ENCODE measurements at regions not wholly inside any gene's neighbourhood (a gene's known extent, or its start where the extent isn't known, plus 50 kb on each side); places are given as distances from the start of the nearest gene placed in this dataset.

- DNase-seq = no peak
- Mint-ChIP-seq H3K36me3 (ENCODE audit: low read depth) (no peaks in the 10 kb centered on the region), H3K9me3 (no peaks in the 10 kb centered on the region), H3K4me3 (no peak overlapping the region), H3K27me3 (ENCODE audit: insufficient read depth) (no peaks in the 10 kb centered on the region; the same call in 1 of the 2 replicates), H3K27ac (no peak overlapping the region), H3K4me1 (ENCODE audit: low read depth) (no peaks in the 10 kb centered on the region)
- TF ChIP-seq CTCF (IDR thresholded peaks at IDR 0.05) = no peak
These were observed 737.9 kb upstream of the SLC35B3 start for GRCh38 chr6:9173229-9173628.

DNA sequence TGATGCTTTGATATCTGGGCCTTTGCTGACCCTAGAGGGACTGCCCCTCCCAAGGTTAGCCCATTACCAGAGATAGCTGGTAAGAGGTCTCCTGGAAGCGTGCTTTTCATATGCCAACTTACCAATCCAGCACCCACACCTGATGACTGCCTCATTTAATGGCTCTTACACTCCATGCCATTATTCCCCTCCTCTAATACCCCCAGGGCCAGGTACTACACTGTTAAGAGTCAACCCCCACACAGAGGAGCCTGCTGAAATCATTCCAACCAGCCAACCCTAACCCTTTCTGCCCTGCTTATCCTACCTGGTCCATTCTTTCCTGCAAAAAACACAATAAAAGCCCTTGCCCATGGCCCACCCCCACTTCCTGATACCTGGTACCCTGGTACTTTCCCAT is 736.8 kb upstream of the SLC35B3 start:
- Mint-ChIP-seq H3K27me3 (ENCODE audit: insufficient read depth) (no peaks in the 10 kb centered on the region; the same call in 1 of the 2 replicates), H3K4me1 (ENCODE audit: low read depth) (no peaks in the 10 kb centered on the region), H3K36me3 (ENCODE audit: low read depth) (no peaks in the 10 kb centered on the region), H3K9me3 (no peaks in the 10 kb centered on the region), H3K4me3 (no peak overlapping the region), H3K27ac (no peak overlapping the region)
- DNase-seq = no peak
- TF ChIP-seq CTCF (IDR thresholded peaks at IDR 0.05) = no peak

DNA sequence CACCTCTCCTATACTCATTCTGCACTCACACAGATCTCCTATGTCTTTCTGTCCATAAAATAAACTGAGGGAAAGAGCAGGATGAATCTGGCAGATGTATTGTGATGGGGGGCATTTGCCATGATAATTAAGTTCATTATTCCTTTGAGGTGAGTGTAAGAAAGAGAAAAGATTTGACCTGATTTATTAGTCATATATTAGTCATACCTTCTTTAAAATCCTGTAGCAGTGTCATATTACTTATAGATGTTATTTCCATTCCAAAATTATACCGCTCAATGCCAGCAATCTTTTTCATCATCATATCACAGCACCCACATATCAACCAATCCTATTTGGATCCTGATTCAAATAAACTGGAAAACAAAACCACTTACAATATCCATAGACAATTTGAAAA is 733.3 kb upstream of the SLC35B3 start:
- no peak for TF ChIP-seq CTCF (IDR thresholded peaks at IDR 0.05)
- H3K36me3 Mint-ChIP-seq (ENCODE audit: low read depth) = no peaks in the 10 kb centered on the region
- no peak overlapping the region for H3K4me3 Mint-ChIP-seq
- H3K27me3 Mint-ChIP-seq (ENCODE audit: insufficient read depth) = no peaks in the 10 kb centered on the region; the same call in 1 of the 2 replicates
- DNase-seq = no peak
- H3K9me3 Mint-ChIP-seq = no peaks in the 10 kb centered on the region
- no peak overlapping the region for H3K27ac Mint-ChIP-seq
- no peaks in the 10 kb centered on the region for H3K4me1 Mint-ChIP-seq (ENCODE audit: low read depth)

DNA sequence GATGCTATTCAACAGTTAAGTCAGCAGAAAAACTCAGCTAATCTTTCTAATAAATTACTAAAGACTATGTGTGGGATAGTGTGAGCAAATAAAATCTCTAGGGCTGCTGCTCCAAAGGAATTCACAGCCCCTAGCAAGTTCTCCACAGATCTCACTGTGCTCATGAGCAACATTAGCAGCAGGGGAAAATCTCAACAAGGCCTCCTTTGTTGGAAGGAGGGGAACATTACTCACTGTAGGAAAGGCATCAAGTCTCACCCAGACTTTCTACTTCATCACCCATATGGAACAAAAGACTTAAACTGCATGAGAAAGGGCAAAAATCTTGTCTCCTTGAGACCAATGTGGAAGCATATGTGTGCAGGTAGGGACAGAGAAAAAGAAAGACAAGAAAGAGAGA is 726.4 kb upstream of the SLC35B3 start:
- no peaks in the 10 kb centered on the region for H3K27me3 Mint-ChIP-seq (ENCODE audit: insufficient read depth)
- no peaks in the 10 kb centered on the region for H3K4me1 Mint-ChIP-seq (ENCODE audit: low read depth)
- no peaks in the 10 kb centered on the region for H3K36me3 Mint-ChIP-seq (ENCODE audit: low read depth)
- H3K4me3 Mint-ChIP-seq = no peak overlapping the region
- no peak overlapping the region for H3K27ac Mint-ChIP-seq
- no peaks in the 10 kb centered on the region; the same call in 1 of the 2 replicates for H3K9me3 Mint-ChIP-seq
- no peak for TF ChIP-seq CTCF (IDR thresholded peaks at IDR 0.05)
- no peak for DNase-seq

GRCh38 chr6:9159051-9159450 is 723.7 kb upstream of the SLC35B3 start:
- Mint-ChIP-seq H3K36me3 (ENCODE audit: low read depth) (no peaks in the 10 kb centered on the region), H3K9me3 (no peaks in the 10 kb centered on the region; the same call in 1 of the 2 replicates), H3K4me3 (no peak overlapping the region), H3K4me1 (ENCODE audit: low read depth) (no peaks in the 10 kb centered on the region), H3K27me3 (ENCODE audit: insufficient read depth) (no peaks in the 10 kb centered on the region), H3K27ac (no peak overlapping the region)
- no peak for DNase-seq
- TF ChIP-seq CTCF (IDR thresholded peaks at IDR 0.05) = no peak

DNA sequence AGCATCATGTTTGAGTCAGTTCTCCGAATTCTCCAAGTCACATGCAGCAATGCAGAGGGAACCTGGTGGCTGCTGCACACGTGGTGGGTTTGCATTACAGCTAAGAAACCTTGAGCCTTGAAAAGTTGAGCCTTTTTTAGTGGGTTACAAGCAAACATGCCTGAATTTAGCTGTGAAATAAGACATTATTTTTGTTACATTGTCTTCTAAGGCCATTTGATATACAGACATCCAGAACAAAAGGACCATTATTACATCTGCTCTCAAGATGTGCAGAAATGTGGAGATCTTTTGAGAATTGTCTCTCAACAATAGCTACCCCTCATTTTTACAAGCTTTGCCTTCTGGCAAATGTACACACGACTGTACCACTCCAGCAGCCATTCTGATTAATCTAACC is 720.5 kb upstream of the SLC35B3 start:
- H3K27me3 Mint-ChIP-seq (ENCODE audit: insufficient read depth) = no peaks in the 10 kb centered on the region; the same call in 1 of the 2 replicates
- H3K27ac Mint-ChIP-seq = no peak overlapping the region
- no peaks in the 10 kb centered on the region for H3K4me1 Mint-ChIP-seq (ENCODE audit: low read depth)
- no peaks in the 10 kb centered on the region for H3K9me3 Mint-ChIP-seq
- DNase-seq = no peak
- no peak overlapping the region for H3K4me3 Mint-ChIP-seq
- no peak for TF ChIP-seq CTCF (IDR thresholded peaks at IDR 0.05)
- H3K36me3 Mint-ChIP-seq (ENCODE audit: low read depth) = no peaks in the 10 kb centered on the region

Data from HFFc6 (cell line).